ENCODE measurements at regions not wholly inside any gene's neighbourhood (a gene's known extent, or its start where the extent isn't known, plus 50 kb on each side); places are given as distances from the start of the nearest gene placed in this dataset.

- H3K27ac ChIP-seq (ENCODE audit: low read depth), result no peak overlapping the region
- 28% methylated on average over 1 of the region's 1 CpG for WGBS
- DNase-seq (ENCODE audit: extremely low spot score), result no peak
- H3K4me1 ChIP-seq (ENCODE audit: insufficient read depth), result no peaks in the 10 kb centered on the region
- H3K36me3 ChIP-seq (ENCODE audit: insufficient read depth), result no peaks in the 10 kb centered on the region
- H3K4me3 ChIP-seq (ENCODE audit: low read depth, low read length), result no peak overlapping the region
Observed at GRCh38 chrX:122739770-122740169, 444.3 kb upstream of the GRIA3 start.

GRCh38 chrX:122770581-122770980, 413.5 kb upstream of the GRIA3 start:
- DNase-seq (ENCODE audit: extremely low spot score), result no peak
- H3K27ac ChIP-seq (ENCODE audit: low read depth), result no peak overlapping the region
- WGBS, result 79% methylated on average over 3 of the region's 3 CpGs
- H3K36me3 ChIP-seq (ENCODE audit: insufficient read depth), result no peaks in the 10 kb centered on the region
- no peak overlapping the region for H3K4me3 ChIP-seq (ENCODE audit: low read depth, low read length)
- no peaks in the 10 kb centered on the region for H3K4me1 ChIP-seq (ENCODE audit: insufficient read depth)

- WGBS, result 78% methylated on average over 4 of the region's 4 CpGs
- Histone ChIP-seq H3K4me1 (ENCODE audit: insufficient read depth) (no peaks in the 10 kb centered on the region), H3K36me3 (ENCODE audit: insufficient read depth) (no peaks in the 10 kb centered on the region), H3K4me3 (ENCODE audit: low read depth, low read length) (no peak overlapping the region), H3K27ac (ENCODE audit: low read depth) (no peak overlapping the region)
- DNase-seq (ENCODE audit: extremely low spot score), result no peak
Observed at GRCh38 chrX:122771933-122772332, 412.1 kb upstream of the GRIA3 start.

- no peak overlapping the region for H3K4me3 ChIP-seq (ENCODE audit: low read depth, low read length)
- WGBS, result 84% methylated on average over 3 of the region's 3 CpGs
- H3K36me3 ChIP-seq (ENCODE audit: insufficient read depth), result no peaks in the 10 kb centered on the region
- no peak overlapping the region for H3K27ac ChIP-seq (ENCODE audit: low read depth)
- no peaks in the 10 kb centered on the region for H3K4me1 ChIP-seq (ENCODE audit: insufficient read depth)
- DNase-seq (ENCODE audit: extremely low spot score), result no peak
Observed at GRCh38 chrX:122777766-122778165, 406.3 kb upstream of the GRIA3 start.

- Histone ChIP-seq H3K4me1 (ENCODE audit: insufficient read depth) (no peaks in the 10 kb centered on the region), H3K36me3 (ENCODE audit: insufficient read depth) (no peaks in the 10 kb centered on the region), H3K27ac (ENCODE audit: low read depth) (no peak overlapping the region), H3K4me3 (ENCODE audit: low read depth, low read length) (no peak overlapping the region)
- 83% methylated on average over 2 of the region's 2 CpGs for WGBS
- no peak for DNase-seq (ENCODE audit: extremely low spot score)
Observed at GRCh38 chrX:122783918-122784317, 400.2 kb upstream of the GRIA3 start.

- Histone ChIP-seq H3K4me1 (ENCODE audit: insufficient read depth) (no peaks in the 10 kb centered on the region), H3K4me3 (ENCODE audit: low read depth, low read length) (no peak overlapping the region), H3K27ac (ENCODE audit: low read depth) (no peak overlapping the region), H3K36me3 (ENCODE audit: insufficient read depth) (no peaks in the 10 kb centered on the region)
- DNase-seq (ENCODE audit: extremely low spot score), result no peak
- 35% methylated on average over 3 of the region's 3 CpGs for WGBS
Observed at GRCh38 chrX:122787231-122787630, 396.8 kb upstream of the GRIA3 start.

- H3K27ac ChIP-seq (ENCODE audit: low read depth), result no peak overlapping the region
- no peaks in the 10 kb centered on the region for H3K4me1 ChIP-seq (ENCODE audit: insufficient read depth)
- no peak overlapping the region for H3K4me3 ChIP-seq (ENCODE audit: low read depth, low read length)
- WGBS, result 67% methylated on average over 2 of the region's 2 CpGs
- no peak for DNase-seq (ENCODE audit: extremely low spot score)
- H3K36me3 ChIP-seq (ENCODE audit: insufficient read depth), result no peaks in the 10 kb centered on the region
Observed at GRCh38 chrX:122788216-122788615, 395.9 kb upstream of the GRIA3 start.

GRCh38 chrX:122790376-122791095, 393.5 kb upstream of the GRIA3 start:
- 73% methylated on average over 3 of the region's 3 CpGs for WGBS
- Histone ChIP-seq H3K27ac (ENCODE audit: low read depth) (no peak overlapping the region), H3K36me3 (ENCODE audit: insufficient read depth) (no peaks in the 10 kb centered on the region), H3K4me3 (ENCODE audit: low read depth, low read length) (no peak overlapping the region), H3K4me1 (ENCODE audit: insufficient read depth) (no peaks in the 10 kb centered on the region)
- no peak for DNase-seq (ENCODE audit: extremely low spot score)

- no peak overlapping the region for H3K27ac ChIP-seq (ENCODE audit: low read depth)
- 76% methylated on average over 4 of the region's 4 CpGs for WGBS
- H3K4me3 ChIP-seq (ENCODE audit: low read depth, low read length), result no peak overlapping the region
- DNase-seq (ENCODE audit: extremely low spot score), result no peak
- H3K36me3 ChIP-seq (ENCODE audit: insufficient read depth), result no peaks in the 10 kb centered on the region
- H3K4me1 ChIP-seq (ENCODE audit: insufficient read depth), result no peaks in the 10 kb centered on the region
Observed at GRCh38 chrX:122813876-122814275, 370.2 kb upstream of the GRIA3 start.

GRCh38 chrX:122816288-122816687, 367.8 kb upstream of the GRIA3 start:
- Histone ChIP-seq H3K36me3 (ENCODE audit: insufficient read depth) (no peaks in the 10 kb centered on the region), H3K4me1 (ENCODE audit: insufficient read depth) (no peaks in the 10 kb centered on the region), H3K4me3 (ENCODE audit: low read depth, low read length) (no peak overlapping the region), H3K27ac (ENCODE audit: low read depth) (no peak overlapping the region)
- no peak for DNase-seq (ENCODE audit: extremely low spot score)
- WGBS, result 96% methylated on average over 1 of the region's 1 CpG

- Histone ChIP-seq H3K4me3 (ENCODE audit: low read depth, low read length) (no peak overlapping the region), H3K4me1 (ENCODE audit: insufficient read depth) (no peaks in the 10 kb centered on the region), H3K36me3 (ENCODE audit: insufficient read depth) (no peaks in the 10 kb centered on the region), H3K27ac (ENCODE audit: low read depth) (no peak overlapping the region)
- no peak for DNase-seq (ENCODE audit: extremely low spot score)
- WGBS, result 91% methylated on average over 12 of the region's 12 CpGs
Observed at GRCh38 chrX:122817321-122817955, 366.6 kb upstream of the GRIA3 start.

GRCh38 chrX:122818068-122818467, 366.0 kb upstream of the GRIA3 start:
- 85% methylated on average over 4 of the region's 4 CpGs for WGBS
- no peak for DNase-seq (ENCODE audit: extremely low spot score)
- Histone ChIP-seq H3K4me3 (ENCODE audit: low read depth, low read length) (no peak overlapping the region), H3K27ac (ENCODE audit: low read depth) (no peak overlapping the region), H3K4me1 (ENCODE audit: insufficient read depth) (no peaks in the 10 kb centered on the region), H3K36me3 (ENCODE audit: insufficient read depth) (no peaks in the 10 kb centered on the region)

- Histone ChIP-seq H3K4me1 (ENCODE audit: insufficient read depth) (no peaks in the 10 kb centered on the region), H3K4me3 (ENCODE audit: low read depth, low read length) (no peak overlapping the region), H3K27ac (ENCODE audit: low read depth) (no peak overlapping the region), H3K36me3 (ENCODE audit: insufficient read depth) (no peaks in the 10 kb centered on the region)
- DNase-seq (ENCODE audit: extremely low spot score), result no peak
- 47% methylated on average over 6 of the region's 6 CpGs for WGBS
Observed at GRCh38 chrX:122833230-122833629, 350.8 kb upstream of the GRIA3 start.

- no peak overlapping the region for H3K27ac ChIP-seq (ENCODE audit: low read depth)
- DNase-seq (ENCODE audit: extremely low spot score), result no peak
- 19% methylated on average over 1 of the region's 1 CpG for WGBS
- H3K4me3 ChIP-seq (ENCODE audit: low read depth, low read length), result no peak overlapping the region
- no peaks in the 10 kb centered on the region for H3K4me1 ChIP-seq (ENCODE audit: insufficient read depth)
- H3K36me3 ChIP-seq (ENCODE audit: insufficient read depth), result no peaks in the 10 kb centered on the region
Observed at GRCh38 chrX:122835886-122836285, 348.2 kb upstream of the GRIA3 start.
